ENCODE measurements at regions not wholly inside any gene's neighbourhood (a gene's known extent, or its start where the extent isn't known, plus 50 kb on each side); places are given as distances from the start of the nearest gene placed in this dataset.

DNA sequence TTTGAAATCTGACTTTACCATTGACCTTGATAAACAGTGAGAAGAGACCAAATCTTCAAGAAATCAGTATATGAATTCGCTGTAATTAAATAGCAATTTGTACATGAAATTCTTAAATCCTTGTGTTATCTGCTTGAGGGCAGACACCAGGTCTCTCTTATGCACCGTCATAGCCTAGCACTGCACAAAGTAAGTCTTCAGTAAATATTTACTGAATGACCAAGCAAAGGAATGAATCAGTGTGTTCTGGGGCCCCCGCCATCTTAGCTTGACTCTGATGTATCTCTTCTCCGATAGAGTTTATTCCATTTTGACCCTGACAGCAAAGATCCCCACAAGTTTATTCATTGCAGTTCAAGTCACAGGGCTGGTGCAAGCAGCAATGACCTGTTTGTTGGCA lies 328.0 kb downstream of the TMEM114 start:
- TF ChIP-seq BHLHE40 (IDR thresholded peaks at IDR 0.05; ENCODE audit: low read depth, low read length) (no peak), MAFK (IDR thresholded peaks at IDR 0.05; ENCODE audit: partially characterized antibody) (no peak), ESRRA (IDR thresholded peaks at IDR 0.05; ENCODE audit: borderline replicate concordance, low read length) (no peak), CHD2 (IDR thresholded peaks at IDR 0.05; ENCODE audit: low read length, partially characterized antibody) (no peak), HDAC2 (IDR thresholded peaks at IDR 0.05) (no peak)
- TF ChIP-seq, protein P1, sequence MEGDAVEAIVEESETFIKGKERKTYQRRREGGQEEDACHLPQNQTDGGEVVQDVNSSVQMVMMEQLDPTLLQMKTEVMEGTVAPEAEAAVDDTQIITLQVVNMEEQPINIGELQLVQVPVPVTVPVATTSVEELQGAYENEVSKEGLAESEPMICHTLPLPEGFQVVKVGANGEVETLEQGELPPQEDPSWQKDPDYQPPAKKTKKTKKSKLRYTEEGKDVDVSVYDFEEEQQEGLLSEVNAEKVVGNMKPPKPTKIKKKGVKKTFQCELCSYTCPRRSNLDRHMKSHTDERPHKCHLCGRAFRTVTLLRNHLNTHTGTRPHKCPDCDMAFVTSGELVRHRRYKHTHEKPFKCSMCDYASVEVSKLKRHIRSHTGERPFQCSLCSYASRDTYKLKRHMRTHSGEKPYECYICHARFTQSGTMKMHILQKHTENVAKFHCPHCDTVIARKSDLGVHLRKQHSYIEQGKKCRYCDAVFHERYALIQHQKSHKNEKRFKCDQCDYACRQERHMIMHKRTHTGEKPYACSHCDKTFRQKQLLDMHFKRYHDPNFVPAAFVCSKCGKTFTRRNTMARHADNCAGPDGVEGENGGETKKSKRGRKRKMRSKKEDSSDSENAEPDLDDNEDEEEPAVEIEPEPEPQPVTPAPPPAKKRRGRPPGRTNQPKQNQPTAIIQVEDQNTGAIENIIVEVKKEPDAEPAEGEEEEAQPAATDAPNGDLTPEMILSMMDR (IDR thresholded peaks at IDR 0.05), result no peak

Measured in A549 (cell line).